ENCODE measurements at regions not wholly inside any gene's neighbourhood (a gene's known extent, or its start where the extent isn't known, plus 50 kb on each side); places are given as distances from the start of the nearest gene placed in this dataset.

DNA sequence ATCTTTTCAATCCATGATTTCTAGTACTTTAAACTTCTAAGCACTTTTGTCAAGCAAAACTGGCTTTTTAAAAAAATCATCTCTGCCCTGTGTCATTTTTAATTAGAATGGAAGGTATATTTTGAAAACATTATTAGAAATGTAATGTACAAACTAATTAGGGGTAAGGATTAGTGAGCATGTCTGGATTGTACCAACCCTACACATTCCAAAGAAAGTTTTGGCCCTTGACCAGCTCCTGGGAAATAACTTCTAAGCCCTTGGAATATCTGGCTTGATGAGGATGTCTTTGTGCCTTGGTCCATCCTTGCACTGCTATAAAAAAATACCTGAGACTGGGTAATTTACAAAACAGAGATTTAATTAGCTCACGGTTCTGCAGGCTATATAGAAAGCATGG, 876.5 kb downstream of the RAPGEF2 start:
- Histone ChIP-seq H3K27ac (ENCODE audit: low read depth, low read length) (no peak overlapping the region), H3K9ac (ENCODE audit: low read length) (no peak overlapping the region), H3K9me3 (ENCODE audit: insufficient read depth, low read depth, low read length) (no peaks in the 10 kb centered on the region), H4K20me1 (ENCODE audit: insufficient read depth, low read length) (no peaks in the 10 kb centered on the region), H3K79me2 (ENCODE audit: insufficient read depth, low read length) (no peaks in the 10 kb centered on the region), H3K4me2 (ENCODE audit: low read length) (no peak overlapping the region), H3K4me3 (ENCODE audit: insufficient read depth, low read depth, low read length) (no peak overlapping the region), H3K4me1 (ENCODE audit: insufficient read depth, low read length) (no peaks in the 10 kb centered on the region), H3K27me3 (ENCODE audit: insufficient read depth, low read length) (no peaks in the 10 kb centered on the region), H3K36me3 (ENCODE audit: insufficient read depth, low read length) (no peaks in the 10 kb centered on the region), H2AFZ (ENCODE audit: low read depth, low read length) (no peak overlapping the region)
- Mint-ChIP-seq H3K27ac (ENCODE audit: unreplicated experiment) (no peak overlapping the region), H3K36me3 (ENCODE audit: low read depth, unreplicated experiment) (no peaks in the 10 kb centered on the region), H3K4me1 (ENCODE audit: low read depth, unreplicated experiment) (no peaks in the 10 kb centered on the region), H3K4me3 (ENCODE audit: unreplicated experiment) (no peak overlapping the region), H3K27me3 (ENCODE audit: low read depth, unreplicated experiment) (no peaks in the 10 kb centered on the region), H3K9me3 (ENCODE audit: unreplicated experiment) (no peaks in the 10 kb centered on the region)
- no peak for TF ChIP-seq EZH2 (IDR thresholded peaks at IDR 0.05; ENCODE audit: insufficient read depth, low read length)
- TF ChIP-seq, protein P1, sequence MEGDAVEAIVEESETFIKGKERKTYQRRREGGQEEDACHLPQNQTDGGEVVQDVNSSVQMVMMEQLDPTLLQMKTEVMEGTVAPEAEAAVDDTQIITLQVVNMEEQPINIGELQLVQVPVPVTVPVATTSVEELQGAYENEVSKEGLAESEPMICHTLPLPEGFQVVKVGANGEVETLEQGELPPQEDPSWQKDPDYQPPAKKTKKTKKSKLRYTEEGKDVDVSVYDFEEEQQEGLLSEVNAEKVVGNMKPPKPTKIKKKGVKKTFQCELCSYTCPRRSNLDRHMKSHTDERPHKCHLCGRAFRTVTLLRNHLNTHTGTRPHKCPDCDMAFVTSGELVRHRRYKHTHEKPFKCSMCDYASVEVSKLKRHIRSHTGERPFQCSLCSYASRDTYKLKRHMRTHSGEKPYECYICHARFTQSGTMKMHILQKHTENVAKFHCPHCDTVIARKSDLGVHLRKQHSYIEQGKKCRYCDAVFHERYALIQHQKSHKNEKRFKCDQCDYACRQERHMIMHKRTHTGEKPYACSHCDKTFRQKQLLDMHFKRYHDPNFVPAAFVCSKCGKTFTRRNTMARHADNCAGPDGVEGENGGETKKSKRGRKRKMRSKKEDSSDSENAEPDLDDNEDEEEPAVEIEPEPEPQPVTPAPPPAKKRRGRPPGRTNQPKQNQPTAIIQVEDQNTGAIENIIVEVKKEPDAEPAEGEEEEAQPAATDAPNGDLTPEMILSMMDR (IDR thresholded peaks at IDR 0.05; ENCODE audit: insufficient read depth, low read depth, low read length): no peak
- DNase-seq (ENCODE audit: low read depth): no peak
- FAIRE-seq: no peak

DNA sequence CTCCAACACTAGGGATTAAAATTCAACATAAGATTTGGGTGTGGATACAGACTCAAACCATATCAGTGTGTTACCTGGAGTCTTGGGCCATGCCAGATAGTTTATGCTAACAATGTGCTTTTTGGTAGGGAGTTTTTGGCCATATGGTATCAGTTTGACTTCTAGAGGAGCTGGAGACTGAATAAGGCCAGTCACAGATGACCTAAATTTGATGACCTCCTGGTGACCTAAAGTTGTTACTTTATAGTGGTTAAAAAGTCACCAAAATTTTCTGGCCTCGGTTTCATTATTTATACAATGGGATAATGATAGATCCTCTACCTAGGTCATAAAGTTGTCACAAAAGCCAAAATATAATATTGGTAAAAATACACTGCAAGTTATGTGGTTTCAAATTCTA, 877.1 kb downstream of the RAPGEF2 start:
- Mint-ChIP-seq H3K4me1 (ENCODE audit: low read depth, unreplicated experiment) (no peaks in the 10 kb centered on the region), H3K27ac (ENCODE audit: unreplicated experiment) (no peak overlapping the region), H3K9me3 (ENCODE audit: unreplicated experiment) (no peaks in the 10 kb centered on the region), H3K27me3 (ENCODE audit: low read depth, unreplicated experiment) (no peaks in the 10 kb centered on the region), H3K4me3 (ENCODE audit: unreplicated experiment) (no peak overlapping the region), H3K36me3 (ENCODE audit: low read depth, unreplicated experiment) (no peaks in the 10 kb centered on the region)
- no peaks in the 10 kb centered on the region for H3K9me3 ChIP-seq (ENCODE audit: insufficient read depth, low read depth, low read length)
- no peaks in the 10 kb centered on the region for H3K27me3 ChIP-seq (ENCODE audit: insufficient read depth, low read length)
- FAIRE-seq: no peak
- H3K4me1 ChIP-seq (ENCODE audit: insufficient read depth, low read length): no peaks in the 10 kb centered on the region
- TF ChIP-seq, protein P1 (IDR thresholded peaks at IDR 0.05; ENCODE audit: insufficient read depth, low read depth, low read length): no peak
- no peak for TF ChIP-seq EZH2 (IDR thresholded peaks at IDR 0.05; ENCODE audit: insufficient read depth, low read length)
- H2AFZ ChIP-seq (ENCODE audit: low read depth, low read length): no peak overlapping the region
- H3K4me2 ChIP-seq (ENCODE audit: low read length): no peak overlapping the region
- no peak overlapping the region for H3K4me3 ChIP-seq (ENCODE audit: insufficient read depth, low read depth, low read length)
- H4K20me1 ChIP-seq (ENCODE audit: insufficient read depth, low read length): no peaks in the 10 kb centered on the region
- H3K79me2 ChIP-seq (ENCODE audit: insufficient read depth, low read length): no peaks in the 10 kb centered on the region
- H3K36me3 ChIP-seq (ENCODE audit: insufficient read depth, low read length): no peaks in the 10 kb centered on the region
- no peak for DNase-seq (ENCODE audit: low read depth)
- no peak overlapping the region for H3K27ac ChIP-seq (ENCODE audit: low read depth, low read length)
- H3K9ac ChIP-seq (ENCODE audit: low read length): no peak overlapping the region

DNA sequence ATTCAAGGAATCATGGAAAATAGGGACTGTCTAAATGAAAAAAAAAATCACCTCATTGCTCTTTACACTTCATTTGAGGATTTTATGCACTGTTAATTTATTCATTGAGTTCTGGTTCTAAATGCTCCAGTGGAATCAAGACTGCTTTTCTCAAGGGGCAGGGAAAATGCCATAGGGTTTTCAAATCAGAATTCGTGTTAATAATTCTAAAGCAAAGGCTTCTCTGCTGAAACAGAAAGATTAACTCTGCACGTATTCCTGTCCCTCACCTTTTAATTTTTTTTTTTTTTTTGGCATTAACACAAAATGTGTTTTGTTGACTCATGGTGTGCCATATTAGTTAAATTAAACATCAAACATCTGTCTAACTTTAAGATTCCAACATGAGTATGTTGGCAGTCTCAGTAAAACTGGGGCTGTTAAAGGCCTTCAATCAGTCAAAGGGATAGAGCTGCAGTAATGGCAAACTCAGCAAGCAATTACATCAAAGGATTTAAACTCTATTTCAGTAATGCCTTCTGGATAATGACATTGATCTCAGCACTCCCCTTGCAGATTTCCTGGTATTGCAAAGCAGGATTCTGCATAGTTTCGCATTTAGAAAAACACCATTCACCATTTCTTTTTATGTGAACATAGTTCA, 878.1 kb downstream of the RAPGEF2 start:
- no peak overlapping the region for H2AFZ ChIP-seq (ENCODE audit: low read depth, low read length)
- H3K4me3 ChIP-seq (ENCODE audit: insufficient read depth, low read depth, low read length): no peak overlapping the region
- H4K20me1 ChIP-seq (ENCODE audit: insufficient read depth, low read length): no peaks in the 10 kb centered on the region
- H3K4me1 ChIP-seq (ENCODE audit: insufficient read depth, low read length): no peaks in the 10 kb centered on the region
- Mint-ChIP-seq H3K9me3 (ENCODE audit: unreplicated experiment) (no peaks in the 10 kb centered on the region), H3K27me3 (ENCODE audit: low read depth, unreplicated experiment) (no peaks in the 10 kb centered on the region), H3K4me1 (ENCODE audit: low read depth, unreplicated experiment) (no peaks in the 10 kb centered on the region), H3K36me3 (ENCODE audit: low read depth, unreplicated experiment) (no peaks in the 10 kb centered on the region), H3K27ac (ENCODE audit: unreplicated experiment) (no peak overlapping the region), H3K4me3 (ENCODE audit: unreplicated experiment) (no peak overlapping the region)
- TF ChIP-seq, protein P1 (IDR thresholded peaks at IDR 0.05; ENCODE audit: insufficient read depth, low read depth, low read length): no peak
- TF ChIP-seq EZH2 (IDR thresholded peaks at IDR 0.05; ENCODE audit: insufficient read depth, low read length): no peak
- H3K27ac ChIP-seq (ENCODE audit: low read depth, low read length): no peak overlapping the region
- H3K36me3 ChIP-seq (ENCODE audit: insufficient read depth, low read length): no peaks in the 10 kb centered on the region
- no peak overlapping the region for H3K4me2 ChIP-seq (ENCODE audit: low read length)
- no peaks in the 10 kb centered on the region for H3K9me3 ChIP-seq (ENCODE audit: insufficient read depth, low read depth, low read length)
- no peak overlapping the region for H3K9ac ChIP-seq (ENCODE audit: low read length)
- no peaks in the 10 kb centered on the region for H3K79me2 ChIP-seq (ENCODE audit: insufficient read depth, low read length)
- FAIRE-seq (no peak), DNase-seq (ENCODE audit: low read depth) (no peak)
- no peaks in the 10 kb centered on the region for H3K27me3 ChIP-seq (ENCODE audit: insufficient read depth, low read length)
